Calu3 (cell line): ENCODE measurements at regions not wholly inside any gene's neighbourhood (a gene's known extent, or its start where the extent isn't known, plus 50 kb on each side); places are given as distances from the start of the nearest gene placed in this dataset.

Experiments
- BruUV-seq: library from RNA; stranded (reverse); fragments of 400-500 nt; replicated peaks from 2 replicates; lab custom pipeline; 2021; lab: Mats Ljungman, UMichigan
- CTCF ChIA-PET: fragments of 300-600 bp; sonication (Branson Sonifier 250); formaldehyde crosslinking; loops from one replicate; lab custom pipeline; 2022; ENCODE audit warnings: antibody characterized with exemption; lab: Charles Lee
- DNase-seq: peaks from one replicate; pipeline ENCODE4 v3.0.0; 2022
- H3K27ac Mint-ChIP-seq: one replicate; pipeline ENCODE4 v1.8.0; 2022; ENCODE audit warnings: mixed read lengths; ENCODE audit not compliant: unreplicated experiment
- H3K27me3 Mint-ChIP-seq: one replicate; pipeline ENCODE4 v1.8.0; 2022; ENCODE audit warnings: mixed read lengths; ENCODE audit not compliant: unreplicated experiment
- H3K36me3 Mint-ChIP-seq: one replicate; pipeline ENCODE4 v1.8.0; 2022; ENCODE audit warnings: mild to moderate bottlenecking, moderate library complexity, mixed read lengths; ENCODE audit not compliant: insufficient read depth, unreplicated experiment
- H3K4me1 Mint-ChIP-seq: one replicate; pipeline ENCODE4 v1.8.0; 2022; ENCODE audit warnings: mild to moderate bottlenecking, low read depth, mixed read lengths; ENCODE audit not compliant: unreplicated experiment
- H3K4me3 Mint-ChIP-seq: one replicate; pipeline ENCODE4 v1.8.0; 2022; ENCODE audit warnings: mild to moderate bottlenecking, low read depth, moderate library complexity, mixed read lengths; ENCODE audit not compliant: unreplicated experiment
- H3K9me3 Mint-ChIP-seq: one replicate; pipeline ENCODE4 v1.8.0; 2022; ENCODE audit warnings: low read depth, mixed read lengths; ENCODE audit not compliant: unreplicated experiment
- CTCF ChIP-seq: fragments of 200-600 bp; IDR thresholded peaks from one replicate; pipeline ENCODE4 v1.8.0; 2022; ENCODE audit warnings: antibody characterized with exemption; ENCODE audit not compliant: unreplicated experiment
- intact Hi-C: fragments of 100-400 bp; cut with micrococcal nuclease; formaldehyde crosslinking; loops from one replicate; pipeline ENCODE4 v1.10.0; 2022; ENCODE audit not compliant: unreplicated experiment

GRCh38 chr6:140777780-140778179, 1354.9 kb upstream of the GJE1 start:
- no peak for TF ChIP-seq CTCF
- H3K9me3 Mint-ChIP-seq: peaks cover 3% of the 10 kb centered on the region
- intact Hi-C loops: loop anchor here (10.0 kb wide), 1 partner anchor 137 kb away; no protein-coding TSS in a partner anchor
- no peaks in the 10 kb centered on the region for H3K27me3 Mint-ChIP-seq
- H3K36me3 Mint-ChIP-seq: no peaks in the 10 kb centered on the region
- H3K4me3 Mint-ChIP-seq: no peak overlapping the region
- no peak for DNase-seq
- no peak overlapping the region for H3K27ac Mint-ChIP-seq
- BruUV-seq: no TSS peak
- CTCF ChIA-PET: no interaction called here
- H3K4me1 Mint-ChIP-seq: peaks cover 18% of the 10 kb centered on the region

- no TSS peak for BruUV-seq
- no peak for TF ChIP-seq CTCF
- CTCF ChIA-PET: no interaction called here
- Mint-ChIP-seq H3K4me1 (peaks cover 18% of the 10 kb centered on the region), H3K36me3 (no peaks in the 10 kb centered on the region), H3K4me3 (no peak overlapping the region), H3K9me3 (peaks cover 6% of the 10 kb centered on the region), H3K27me3 (no peaks in the 10 kb centered on the region), H3K27ac (no peak overlapping the region)
- DNase-seq: no peak
- intact Hi-C loops: loop anchor here (10.0 kb wide), 1 partner anchor 140 kb away; no protein-coding TSS in a partner anchor
Observed at GRCh38 chr6:140775061-140775460, 1357.7 kb upstream of the GJE1 start.

GRCh38 chr6:140774080-140774505, 1358.6 kb upstream of the GJE1 start:
- TF ChIP-seq CTCF: no peak
- no TSS peak for BruUV-seq
- Mint-ChIP-seq H3K27ac (no peak overlapping the region), H3K27me3 (no peaks in the 10 kb centered on the region), H3K36me3 (no peaks in the 10 kb centered on the region), H3K4me1 (peaks cover 18% of the 10 kb centered on the region), H3K9me3 (peaks cover 10% of the 10 kb centered on the region), H3K4me3 (no peak overlapping the region)
- DNase-seq: peak; percentile 0
- CTCF ChIA-PET: interaction anchor here (0.6 kb wide), 1 partner anchor 150 kb away, joined by 3 read pairs; no protein-coding TSS in a partner anchor
- intact Hi-C loops: loop anchor here (10.0 kb wide), 1 partner anchor 141 kb away; no protein-coding TSS in a partner anchor

- H3K27ac Mint-ChIP-seq: no peak overlapping the region
- no peak for DNase-seq
- H3K27me3 Mint-ChIP-seq: no peaks in the 10 kb centered on the region
- H3K4me1 Mint-ChIP-seq: peaks cover 18% of the 10 kb centered on the region
- TF ChIP-seq CTCF: no peak
- H3K36me3 Mint-ChIP-seq: no peaks in the 10 kb centered on the region
- CTCF ChIA-PET: no interaction called here
- H3K9me3 Mint-ChIP-seq: peaks cover 8% of the 10 kb centered on the region
- H3K4me3 Mint-ChIP-seq: no peak overlapping the region
- BruUV-seq: no TSS peak
- intact Hi-C loops: loop anchor here (10.0 kb wide), 1 partner anchor 142 kb away; no protein-coding TSS in a partner anchor
Observed at GRCh38 chr6:140773276-140773675, 1359.4 kb upstream of the GJE1 start.
